ENCODE measurements at regions not wholly inside any gene's neighbourhood (a gene's known extent, or its start where the extent isn't known, plus 50 kb on each side); places are given as distances from the start of the nearest gene placed in this dataset.

DNA sequence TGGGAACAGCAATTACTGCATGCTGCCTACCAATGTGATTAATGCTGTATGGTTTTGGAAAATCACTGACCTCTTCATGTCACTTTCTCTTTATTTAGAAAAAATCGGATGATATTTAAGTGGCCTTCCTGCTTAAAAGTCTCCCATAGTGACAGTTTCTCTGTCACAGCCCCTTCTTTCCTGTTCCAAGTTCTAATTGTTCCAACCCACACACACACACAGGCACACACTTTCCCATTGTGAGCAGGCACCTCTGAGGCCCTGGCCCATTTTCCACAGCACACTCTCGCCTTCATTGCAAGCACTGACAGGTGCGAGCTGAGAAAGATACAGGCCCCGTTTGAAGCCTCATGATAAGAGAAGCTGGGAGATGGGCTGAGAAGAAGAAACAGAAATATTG, 505.9 kb downstream of the HS3ST4 start:
- H3K4me3 ChIP-seq (ENCODE audit: low read depth, low read length), result no peak overlapping the region
- CTCF ChIA-PET, result no interaction called here

DNA sequence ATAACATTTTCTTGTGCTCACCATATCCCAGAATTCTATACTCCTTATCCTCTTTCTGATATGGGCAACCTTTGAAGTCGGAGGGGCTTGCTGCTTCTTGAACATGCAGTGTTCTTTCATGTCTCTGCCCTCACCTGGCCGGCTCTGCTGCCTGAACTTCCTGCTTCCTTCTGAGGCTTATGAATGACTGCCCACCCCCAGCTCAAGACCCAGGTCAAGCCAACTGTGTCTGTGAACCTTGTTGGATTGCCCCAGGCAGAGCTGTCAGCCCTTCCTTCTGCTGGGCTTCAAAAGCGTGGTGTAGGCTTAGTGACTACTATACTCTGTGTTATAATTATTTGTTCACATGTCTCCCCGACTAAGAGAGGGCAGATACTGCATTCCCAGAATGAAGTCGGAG, 506.5 kb downstream of the HS3ST4 start:
- H3K4me3 ChIP-seq (ENCODE audit: low read depth, low read length), result no peak overlapping the region
- TF ChIP-seq, protein P1, sequence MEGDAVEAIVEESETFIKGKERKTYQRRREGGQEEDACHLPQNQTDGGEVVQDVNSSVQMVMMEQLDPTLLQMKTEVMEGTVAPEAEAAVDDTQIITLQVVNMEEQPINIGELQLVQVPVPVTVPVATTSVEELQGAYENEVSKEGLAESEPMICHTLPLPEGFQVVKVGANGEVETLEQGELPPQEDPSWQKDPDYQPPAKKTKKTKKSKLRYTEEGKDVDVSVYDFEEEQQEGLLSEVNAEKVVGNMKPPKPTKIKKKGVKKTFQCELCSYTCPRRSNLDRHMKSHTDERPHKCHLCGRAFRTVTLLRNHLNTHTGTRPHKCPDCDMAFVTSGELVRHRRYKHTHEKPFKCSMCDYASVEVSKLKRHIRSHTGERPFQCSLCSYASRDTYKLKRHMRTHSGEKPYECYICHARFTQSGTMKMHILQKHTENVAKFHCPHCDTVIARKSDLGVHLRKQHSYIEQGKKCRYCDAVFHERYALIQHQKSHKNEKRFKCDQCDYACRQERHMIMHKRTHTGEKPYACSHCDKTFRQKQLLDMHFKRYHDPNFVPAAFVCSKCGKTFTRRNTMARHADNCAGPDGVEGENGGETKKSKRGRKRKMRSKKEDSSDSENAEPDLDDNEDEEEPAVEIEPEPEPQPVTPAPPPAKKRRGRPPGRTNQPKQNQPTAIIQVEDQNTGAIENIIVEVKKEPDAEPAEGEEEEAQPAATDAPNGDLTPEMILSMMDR (IDR thresholded peaks at IDR 0.05; ENCODE audit: low read depth, low read length), result no peak
- DNase-seq (ENCODE audit: low read depth, low spot score), result no peak
- H3K27ac ChIP-seq (ENCODE audit: low read depth, low read length), result no peak overlapping the region
- ChIA-PET CTCF (no interaction called here), POLR2A (no interaction called here)
- H3K27me3 ChIP-seq (ENCODE audit: control insufficient read depth, insufficient read depth, low read length), result no peaks in the 10 kb centered on the region
- peaks cover 16% of the 10 kb centered on the region for H3K9me3 ChIP-seq (ENCODE audit: control insufficient read depth, insufficient read depth, low read length)

More for the DNA sequence above, 505.9 kb downstream of the HS3ST4 start:
- POLR2A ChIA-PET, result no interaction called here
- Histone ChIP-seq H3K27me3 (ENCODE audit: control insufficient read depth, insufficient read depth, low read length) (no peaks in the 10 kb centered on the region), H3K9me3 (ENCODE audit: control insufficient read depth, insufficient read depth, low read length) (peaks cover 16% of the 10 kb centered on the region), H3K27ac (ENCODE audit: low read depth, low read length) (no peak overlapping the region)
- no peak for DNase-seq (ENCODE audit: low read depth, low spot score)
- TF ChIP-seq, protein P1 (IDR thresholded peaks at IDR 0.05; ENCODE audit: low read depth, low read length), result no peak

DNA sequence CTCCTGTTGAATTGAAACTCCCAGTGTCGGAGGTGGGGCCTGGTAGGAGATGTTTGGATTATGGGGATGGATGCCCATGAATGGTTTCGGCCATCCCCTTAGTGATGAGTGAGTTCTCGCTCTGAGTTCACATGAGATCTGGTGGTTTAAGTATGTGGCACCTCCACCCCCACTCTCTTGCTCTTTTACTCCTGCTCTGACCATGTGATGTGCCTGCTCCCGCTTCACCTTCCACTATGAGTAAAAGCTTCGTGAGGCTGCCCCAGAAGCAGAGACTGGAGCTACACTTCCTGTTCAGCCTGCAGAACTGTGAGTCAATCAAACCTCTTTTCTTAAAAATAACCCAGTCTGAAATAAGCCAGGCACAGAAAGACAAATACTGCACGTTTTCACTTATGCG, 512.4 kb downstream of the HS3ST4 start:
- no peaks in the 10 kb centered on the region for H3K27me3 ChIP-seq (ENCODE audit: control insufficient read depth, insufficient read depth, low read length)
- no peak overlapping the region for H3K27ac ChIP-seq (ENCODE audit: low read depth, low read length)
- DNase-seq (ENCODE audit: low read depth, low spot score), result no peak
- H3K4me3 ChIP-seq (ENCODE audit: low read depth, low read length), result no peak overlapping the region
- TF ChIP-seq, protein P1 (IDR thresholded peaks at IDR 0.05; ENCODE audit: low read depth, low read length), result no peak
- CTCF ChIA-PET, result no interaction called here
- peaks cover 15% of the 10 kb centered on the region; the same call in 1 of the 2 replicates for H3K9me3 ChIP-seq (ENCODE audit: control insufficient read depth, insufficient read depth, low read length)
- POLR2A ChIA-PET, result no interaction called here

DNA sequence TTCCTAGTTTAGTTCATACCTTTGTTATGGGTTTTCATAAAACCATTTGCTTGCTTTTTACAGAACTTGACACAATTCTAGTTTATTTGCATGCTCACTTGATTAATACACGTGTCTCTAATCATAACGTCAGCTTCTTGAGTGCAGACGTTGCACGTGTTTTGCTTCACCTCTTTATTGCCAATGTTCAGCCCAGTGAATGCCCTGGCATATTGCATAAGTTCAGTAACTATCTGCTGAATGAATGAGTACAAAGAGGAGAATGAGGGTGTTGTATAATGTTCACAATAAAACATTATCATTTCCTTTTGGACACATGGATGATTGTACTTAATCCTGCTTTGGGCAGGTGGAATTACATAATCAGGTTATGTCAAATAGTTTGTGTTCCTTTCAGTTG, 519.8 kb downstream of the HS3ST4 start:
- TF ChIP-seq, protein P1 (IDR thresholded peaks at IDR 0.05; ENCODE audit: low read depth, low read length), result no peak
- CTCF ChIA-PET, result no interaction called here
- H3K27me3 ChIP-seq (ENCODE audit: control insufficient read depth, insufficient read depth, low read length), result no peaks in the 10 kb centered on the region

DNA sequence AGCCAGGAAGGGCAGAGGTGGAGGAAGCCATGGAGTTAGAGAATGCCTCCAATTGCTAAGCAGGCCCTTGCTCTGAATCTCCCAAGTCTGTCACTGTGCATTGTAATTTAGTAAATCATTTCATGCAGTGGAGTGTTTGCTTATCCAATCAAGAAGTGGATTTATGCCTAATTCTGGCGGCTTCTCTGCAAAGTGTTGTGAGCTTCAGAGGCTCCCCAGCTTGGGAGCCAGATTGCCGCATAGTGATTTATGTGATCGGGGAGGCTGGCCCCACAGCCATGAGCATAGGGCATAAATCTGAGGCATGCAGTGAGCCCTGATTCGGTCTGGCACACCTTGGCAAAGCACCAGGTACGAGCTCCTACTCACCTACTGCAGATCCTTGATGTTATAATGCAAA, 520.8 kb downstream of the HS3ST4 start:
- POLR2A ChIA-PET, result no interaction called here
- peaks cover 11% of the 10 kb centered on the region; the same call in 1 of the 2 replicates for H3K9me3 ChIP-seq (ENCODE audit: control insufficient read depth, insufficient read depth, low read length)
- H3K27me3 ChIP-seq (ENCODE audit: control insufficient read depth, insufficient read depth, low read length), result no peaks in the 10 kb centered on the region
- TF ChIP-seq, protein P1 (IDR thresholded peaks at IDR 0.05; ENCODE audit: low read depth, low read length), result no peak
- no peak overlapping the region for H3K4me3 ChIP-seq (ENCODE audit: low read depth, low read length)
- CTCF ChIA-PET, result no interaction called here
- no peak for DNase-seq (ENCODE audit: low read depth, low spot score)
- H3K27ac ChIP-seq (ENCODE audit: low read depth, low read length), result no peak overlapping the region

More for the DNA sequence above, 519.8 kb downstream of the HS3ST4 start:
- POLR2A ChIA-PET, result no interaction called here
- H3K9me3 ChIP-seq (ENCODE audit: control insufficient read depth, insufficient read depth, low read length), result peaks cover 11% of the 10 kb centered on the region; the same call in 1 of the 2 replicates
- H3K4me3 ChIP-seq (ENCODE audit: low read depth, low read length), result no peak overlapping the region
- no peak for DNase-seq (ENCODE audit: low read depth, low spot score)
- H3K27ac ChIP-seq (ENCODE audit: low read depth, low read length), result no peak overlapping the region
